GM12892 (cell line): ENCODE measurements at regions not wholly inside any gene's neighbourhood (a gene's known extent, or its start where the extent isn't known, plus 50 kb on each side); places are given as distances from the start of the nearest gene placed in this dataset.

Experiments
- POLR2A ChIP-seq: IDR thresholded peaks from 2 replicates; pipeline ENCODE4 v1.6.1; 2011; ENCODE audit warnings: low read depth, low read length, control low read depth
- TAF1 ChIP-seq: IDR thresholded peaks from 2 replicates; pipeline ENCODE4 v1.6.1; 2011; ENCODE audit warnings: low read depth, mild to moderate bottlenecking, control low read depth, low read length, borderline replicate concordance

DNA sequence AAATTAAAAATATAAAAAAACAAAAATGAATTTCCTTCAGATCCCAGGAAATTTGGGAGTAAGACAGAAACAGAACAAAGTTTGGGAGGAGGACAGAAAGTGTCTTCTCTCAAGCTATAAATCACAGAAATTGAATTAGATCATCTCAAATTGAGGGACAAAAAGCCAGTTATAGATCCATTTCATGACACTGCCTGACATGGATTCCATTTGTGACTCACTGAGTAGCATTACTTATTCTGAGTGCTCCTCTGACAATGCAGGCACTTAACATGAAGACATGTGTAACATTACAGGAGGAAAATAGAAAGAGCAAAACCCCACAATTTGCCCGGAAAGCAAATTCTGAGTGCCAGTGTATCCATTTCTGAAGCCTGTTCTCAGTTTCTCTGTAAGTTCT lies 63.9 kb upstream of the CREB1 start:
- no peak for TF ChIP-seq TAF1
- no peak for TF ChIP-seq POLR2A
